HG02571 (cell line): ENCODE measurements at regions not wholly inside any gene's neighbourhood (a gene's known extent, or its start where the extent isn't known, plus 50 kb on each side); places are given as distances from the start of the nearest gene placed in this dataset.

Experiments used
- ATAC-seq: cut with Tn5 transposase; IDR thresholded peaks from one replicate; pipeline ENCODE4 v1.9.1; 2021; ENCODE audit warnings: mild to moderate bottlenecking, moderate library complexity; ENCODE audit not compliant: unreplicated experiment

DNA sequence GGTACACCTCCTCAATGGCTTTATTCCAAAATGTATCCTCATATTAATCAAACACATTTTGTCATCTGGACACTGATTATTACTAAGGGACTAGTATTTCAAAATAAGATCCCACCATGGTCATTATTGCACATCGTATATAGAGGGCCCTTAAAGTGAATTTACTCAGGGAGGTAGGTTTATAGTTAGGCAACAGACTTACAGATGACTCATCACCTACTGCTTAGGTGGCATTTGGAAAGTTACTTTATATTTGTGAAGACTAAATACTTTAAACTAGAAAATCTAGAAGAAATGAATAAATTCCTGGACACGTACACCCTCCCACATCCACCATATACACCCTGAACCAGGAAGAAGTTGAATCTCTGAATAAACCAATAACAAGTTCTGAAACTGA lies 353.0 kb downstream of the KCTD12 start:
- ATAC-seq = no peak

DNA sequence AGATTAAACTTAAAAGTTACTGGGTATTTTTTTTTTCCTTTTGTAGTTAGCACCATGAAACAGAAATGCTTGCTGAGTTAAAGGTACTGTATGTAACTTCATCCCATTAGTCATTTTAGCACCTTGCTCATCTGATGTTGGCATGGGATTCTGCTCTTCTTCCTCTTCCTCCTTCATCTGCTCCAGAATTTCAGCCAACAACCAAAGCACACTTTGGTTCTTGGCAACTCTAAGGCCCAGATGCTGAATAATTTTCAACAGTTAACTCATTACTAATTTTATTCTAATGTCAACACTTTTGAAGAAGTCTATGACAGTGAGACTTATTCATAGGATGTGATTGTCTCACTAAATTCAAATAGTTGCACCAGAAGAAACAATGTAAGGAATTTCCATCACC lies 359.2 kb downstream of the KCTD12 start:
- no peak for ATAC-seq

DNA sequence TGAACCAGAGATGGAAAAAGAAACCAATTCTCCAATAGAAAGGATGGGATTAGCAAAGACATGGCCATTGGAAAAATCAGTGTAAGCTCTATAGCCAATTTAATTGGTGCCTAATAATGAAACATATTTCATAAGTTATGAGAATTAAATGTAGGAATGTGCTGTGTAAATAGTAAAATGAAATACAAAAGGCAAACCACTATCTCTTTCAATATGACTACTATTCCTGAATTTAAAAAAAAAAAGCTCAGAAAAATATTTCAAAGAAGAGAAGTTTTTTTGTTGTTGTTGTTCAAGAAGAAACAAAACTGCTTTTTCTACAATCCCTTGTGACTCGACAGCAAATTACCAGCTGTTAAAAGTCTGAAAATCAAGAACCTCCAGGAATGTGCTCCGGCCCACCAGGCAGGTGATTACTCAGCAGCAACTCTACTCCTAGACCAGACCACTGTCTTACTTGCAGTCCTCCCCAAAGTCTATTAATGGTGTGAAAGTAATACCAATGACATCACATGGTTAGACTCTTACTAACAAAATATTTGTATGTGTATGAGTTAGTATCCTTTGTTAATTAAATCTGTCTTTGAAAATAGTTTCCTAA lies 362.4 kb downstream of the KCTD12 start:
- ATAC-seq = peak; percentile 48

DNA sequence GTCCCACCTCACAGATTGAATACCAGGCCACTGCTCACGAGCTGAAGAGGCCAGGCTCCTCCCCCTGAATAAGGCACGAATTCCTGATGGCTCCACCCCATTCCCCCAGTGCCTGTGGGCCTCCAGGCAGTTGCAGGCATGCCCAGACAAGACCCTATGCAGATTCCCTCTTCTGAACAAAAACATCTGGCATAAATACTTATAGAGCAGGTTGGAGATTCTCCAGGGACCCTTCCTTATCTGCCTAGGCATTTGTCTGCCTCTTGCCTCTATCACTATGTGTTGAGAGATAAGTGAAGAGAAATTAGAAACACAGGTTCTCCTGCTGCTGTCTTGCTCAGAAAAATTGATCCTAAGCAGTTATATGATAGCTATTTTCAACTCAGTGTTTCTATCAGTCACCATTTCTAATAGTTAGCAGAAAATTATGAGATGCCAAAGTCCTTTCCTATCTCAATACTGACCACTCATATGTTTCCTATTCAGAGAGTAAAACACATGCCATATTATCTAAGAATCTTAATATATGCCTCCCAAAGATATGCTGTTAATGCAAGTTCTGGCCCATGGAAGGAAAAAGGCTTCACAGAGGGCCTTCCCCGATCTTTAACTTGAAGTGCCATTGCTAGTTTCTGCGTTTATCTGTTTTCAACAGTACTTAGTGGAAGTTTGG lies 364.0 kb downstream of the KCTD12 start:
- ATAC-seq = no peak

DNA sequence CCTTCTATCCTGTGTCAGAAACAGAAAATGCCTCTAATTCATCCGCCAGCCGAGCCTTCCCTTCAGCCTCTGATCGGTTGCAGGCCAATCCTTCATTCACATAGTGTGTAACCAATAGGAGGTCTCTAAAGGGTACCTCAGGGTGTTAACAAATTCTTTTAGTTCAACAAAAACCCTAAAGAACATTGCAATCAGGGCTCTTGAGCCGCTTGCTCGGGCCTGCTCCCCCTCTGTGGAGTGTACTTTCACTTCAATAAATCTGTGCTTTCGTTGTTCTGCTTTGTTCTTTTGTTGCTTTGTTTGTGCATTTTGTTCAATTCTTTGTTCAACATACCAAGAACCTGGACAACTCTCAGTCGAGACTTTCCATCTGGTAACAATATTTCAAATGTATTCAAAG lies 366.5 kb downstream of the KCTD12 start:
- ATAC-seq = no peak

DNA sequence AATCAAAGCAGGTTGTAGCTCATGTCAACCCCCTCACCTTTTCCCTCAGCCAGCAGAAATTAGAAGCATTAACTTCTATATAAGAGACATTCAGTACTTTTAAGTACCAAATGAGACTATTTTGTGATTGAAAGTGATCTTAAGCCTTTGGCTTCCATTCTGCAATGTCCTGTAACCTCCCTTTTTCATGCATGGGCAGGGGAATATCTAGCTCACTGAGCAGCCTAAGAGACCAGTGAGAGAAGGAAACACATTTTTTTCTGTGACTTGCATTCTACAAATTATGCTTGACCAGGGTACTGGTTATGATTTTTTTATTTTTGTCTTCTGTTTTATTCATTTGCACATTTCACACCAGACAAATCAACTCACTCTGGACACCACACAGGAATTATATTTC lies 369.6 kb downstream of the KCTD12 start:
- ATAC-seq = no peak

DNA sequence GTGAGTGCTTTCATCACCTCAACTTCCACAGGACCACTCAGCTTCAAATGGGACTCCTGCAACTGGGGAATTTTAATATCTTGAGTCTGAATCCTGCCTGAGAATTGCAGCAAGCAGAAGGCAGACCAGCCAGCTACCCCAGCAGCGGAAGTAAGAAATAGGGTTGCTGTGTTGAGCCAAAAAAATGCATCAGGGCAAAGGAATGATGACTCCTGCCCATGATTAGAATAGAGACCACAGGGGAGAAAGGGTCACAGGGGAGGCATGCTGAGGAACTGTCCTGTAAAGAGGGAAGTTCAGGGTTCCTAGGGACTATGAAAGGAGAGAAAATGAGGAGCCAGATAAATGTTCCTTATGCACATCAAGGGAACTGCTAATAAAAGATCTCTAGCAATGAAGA lies 370.2 kb downstream of the KCTD12 start:
- no peak for ATAC-seq

DNA sequence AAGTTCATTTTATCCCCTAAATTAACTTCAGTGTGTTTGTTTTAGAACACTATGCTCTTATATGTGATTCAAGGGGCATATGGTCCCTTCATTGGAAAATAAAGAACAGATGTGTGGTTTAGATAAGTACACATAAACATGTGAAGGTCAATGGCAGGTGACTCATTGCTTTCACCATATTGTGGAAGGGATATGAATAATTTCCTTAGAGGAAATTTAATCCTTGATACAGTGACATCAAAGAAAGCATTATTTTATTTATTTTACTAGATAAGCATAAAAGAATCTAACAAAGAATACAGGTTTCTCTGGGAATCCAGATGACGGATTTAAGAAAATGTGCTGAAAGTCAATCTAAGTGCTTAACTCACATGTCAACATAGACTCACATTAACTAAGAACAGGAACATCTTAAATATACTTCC lies 373.5 kb downstream of the KCTD12 start:
- no peak for ATAC-seq

DNA sequence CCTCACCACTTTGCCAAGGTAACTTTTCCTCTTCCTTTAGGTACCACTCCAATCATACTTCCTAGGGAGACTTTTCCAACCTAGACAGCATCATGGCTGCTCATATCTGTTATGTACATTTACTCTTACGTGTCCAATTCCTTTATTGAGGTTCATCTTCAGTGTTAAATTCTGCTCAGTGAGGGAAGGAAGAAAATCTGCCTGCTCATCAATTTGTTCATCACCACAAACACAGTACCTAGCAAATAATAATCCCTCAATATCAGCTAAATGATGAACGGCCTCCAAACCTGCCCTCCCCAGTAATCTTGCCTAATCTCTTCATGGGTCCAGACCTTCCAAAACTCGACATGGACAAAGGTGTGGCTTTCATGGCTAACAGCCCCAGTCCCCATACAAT lies 380.8 kb downstream of the KCTD12 start:
- no peak for ATAC-seq

DNA sequence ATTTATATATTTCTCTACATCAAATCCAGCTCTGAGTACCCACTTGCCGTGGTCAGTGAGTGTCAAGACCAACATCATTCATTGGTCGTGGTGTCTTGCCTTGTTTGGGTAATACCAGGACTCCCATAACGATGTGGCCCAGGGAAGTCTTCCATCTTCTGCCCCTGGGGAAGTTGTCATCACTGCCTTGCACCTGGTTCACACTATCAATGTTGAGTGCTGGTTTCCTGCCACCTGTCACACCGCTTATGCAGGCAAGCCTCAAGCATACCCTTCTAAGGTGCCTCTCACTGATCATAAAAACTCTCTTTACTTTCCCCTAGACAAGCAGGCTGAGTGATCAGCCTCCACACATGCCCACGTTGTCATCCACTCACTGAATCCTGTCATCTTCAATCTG lies 382.4 kb downstream of the KCTD12 start:
- no peak for ATAC-seq

DNA sequence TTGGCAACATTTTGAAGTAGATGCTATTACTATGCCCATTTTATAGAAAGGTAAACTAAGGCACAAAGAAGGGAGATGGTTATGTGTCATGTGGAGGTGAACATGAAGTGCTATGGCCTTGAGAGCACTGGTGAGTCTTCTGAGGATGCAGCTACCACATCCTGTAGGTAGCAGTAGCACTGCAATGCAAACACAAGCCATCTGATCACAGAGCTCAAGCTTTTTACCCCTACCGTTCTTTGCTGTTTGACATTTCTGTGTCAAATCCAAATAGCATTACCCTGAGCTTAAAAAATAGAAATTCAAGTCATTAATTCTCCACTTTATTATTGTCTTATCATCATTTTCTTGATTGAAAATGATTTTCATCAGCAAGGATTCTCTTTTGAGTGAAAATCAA lies 382.9 kb downstream of the KCTD12 start:
- ATAC-seq = no peak

DNA sequence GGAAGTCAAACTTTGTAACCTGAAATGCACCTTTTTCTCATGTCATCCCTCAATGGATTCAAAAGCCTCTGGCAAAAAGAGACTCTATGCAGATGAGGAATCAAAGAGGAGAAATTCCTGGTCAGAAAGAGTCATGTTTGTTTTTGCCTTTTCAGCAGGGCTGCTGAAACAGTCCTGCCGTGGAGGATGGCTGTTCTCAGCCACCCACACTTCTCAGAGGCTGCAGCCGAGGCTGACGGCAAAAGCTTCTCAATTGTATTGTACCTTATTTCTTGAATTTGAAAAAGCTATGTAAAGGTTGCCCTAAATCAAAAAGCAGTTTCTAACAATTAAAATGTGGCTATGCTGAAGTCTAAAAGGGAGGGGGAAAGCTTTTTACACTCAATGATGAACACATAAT lies 385.3 kb downstream of the KCTD12 start:
- ATAC-seq = no peak

DNA sequence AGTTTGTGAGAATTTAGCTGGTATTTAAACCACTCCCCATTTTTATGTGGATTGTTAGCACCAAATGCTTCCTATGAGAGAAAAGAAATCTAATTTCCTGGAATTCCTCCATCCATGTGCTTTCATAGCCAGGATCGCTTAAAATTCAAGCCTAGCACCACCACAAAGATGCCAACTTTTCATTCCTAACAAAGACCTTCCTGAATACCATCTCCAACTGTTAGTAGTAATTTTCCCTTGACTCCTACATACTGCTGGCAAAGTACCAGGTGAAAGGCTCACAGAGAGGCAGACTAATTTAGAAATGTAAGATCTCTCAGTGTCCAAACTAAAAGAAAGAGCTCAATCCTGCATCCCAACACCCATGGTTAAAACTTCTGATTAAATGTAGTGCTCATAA lies 386.3 kb downstream of the KCTD12 start:
- no peak for ATAC-seq

DNA sequence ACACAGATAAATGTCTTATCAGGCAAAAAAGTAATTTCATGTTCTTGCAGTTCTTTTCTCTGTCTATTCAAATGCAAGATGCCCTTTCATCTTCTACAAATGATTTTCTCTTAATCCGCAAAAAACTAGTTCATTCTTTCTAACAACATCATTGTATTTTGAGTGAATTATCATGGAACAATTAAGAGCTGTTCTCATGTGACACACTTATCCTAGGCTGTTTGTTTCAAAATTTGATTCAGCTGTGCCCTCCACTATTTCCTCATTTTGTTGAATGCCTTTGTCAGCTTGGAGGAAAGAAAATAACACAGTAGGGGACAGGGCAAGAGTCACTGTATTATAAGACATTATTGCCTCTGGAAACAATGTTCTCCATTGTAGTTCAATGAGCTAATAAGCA lies 396.9 kb downstream of the KCTD12 start:
- no peak for ATAC-seq

DNA sequence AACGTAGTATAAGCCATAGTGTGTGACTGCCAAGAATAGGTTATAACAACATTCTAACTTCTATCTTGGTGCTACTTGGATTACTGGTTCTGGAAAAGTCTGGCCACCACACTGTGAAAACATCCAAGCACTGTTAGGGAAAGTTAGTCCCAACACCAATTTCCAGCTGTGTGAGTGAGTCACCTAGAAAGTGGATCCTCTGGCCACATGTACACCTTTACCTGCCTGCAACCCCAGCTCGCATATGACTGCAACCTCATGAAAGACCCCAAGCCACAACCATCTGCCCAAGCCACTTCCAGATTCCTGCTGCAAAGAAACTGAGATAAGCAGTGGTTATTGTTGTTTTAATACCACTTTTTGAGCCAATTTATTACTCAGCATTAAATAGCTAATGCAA lies 404.5 kb downstream of the KCTD12 start:
- no peak for ATAC-seq

DNA sequence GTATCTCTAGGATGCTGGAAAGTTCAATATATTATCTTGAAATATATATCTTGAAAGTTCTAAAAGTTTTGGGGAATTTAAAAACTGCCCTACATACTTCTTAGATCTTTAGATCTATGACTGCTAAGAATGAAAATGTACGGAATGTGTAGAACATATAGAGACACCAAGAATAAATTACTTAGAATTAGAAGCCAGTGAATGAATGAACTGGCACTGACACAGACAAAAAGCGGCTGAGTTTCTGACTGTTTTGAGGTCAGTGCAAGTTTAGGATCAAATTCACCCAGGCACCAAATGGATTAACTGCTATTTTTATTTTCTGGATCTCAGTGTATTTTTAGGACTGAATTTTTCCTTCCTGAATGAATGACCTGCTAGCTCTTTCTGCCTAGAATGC lies 411.2 kb downstream of the KCTD12 start:
- ATAC-seq = no peak

DNA sequence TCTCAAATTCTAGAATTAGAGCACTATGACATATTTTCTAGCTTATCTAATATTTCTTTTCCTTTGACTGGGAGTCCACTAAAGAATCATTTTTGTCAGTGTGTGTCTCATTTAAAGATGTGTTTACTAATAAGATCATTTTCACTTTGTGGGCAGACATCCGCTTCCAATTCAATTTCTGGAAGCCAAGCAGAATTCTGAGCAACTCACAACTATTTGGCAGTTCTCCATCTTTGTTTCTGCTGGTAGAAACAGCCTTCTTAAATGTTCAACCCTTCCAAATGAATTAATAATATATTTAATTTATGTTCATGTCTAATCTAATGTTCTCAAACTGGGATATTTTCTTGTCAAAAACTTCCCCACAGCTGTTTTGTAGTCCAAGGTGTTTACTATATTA lies 411.8 kb downstream of the KCTD12 start:
- ATAC-seq = no peak

DNA sequence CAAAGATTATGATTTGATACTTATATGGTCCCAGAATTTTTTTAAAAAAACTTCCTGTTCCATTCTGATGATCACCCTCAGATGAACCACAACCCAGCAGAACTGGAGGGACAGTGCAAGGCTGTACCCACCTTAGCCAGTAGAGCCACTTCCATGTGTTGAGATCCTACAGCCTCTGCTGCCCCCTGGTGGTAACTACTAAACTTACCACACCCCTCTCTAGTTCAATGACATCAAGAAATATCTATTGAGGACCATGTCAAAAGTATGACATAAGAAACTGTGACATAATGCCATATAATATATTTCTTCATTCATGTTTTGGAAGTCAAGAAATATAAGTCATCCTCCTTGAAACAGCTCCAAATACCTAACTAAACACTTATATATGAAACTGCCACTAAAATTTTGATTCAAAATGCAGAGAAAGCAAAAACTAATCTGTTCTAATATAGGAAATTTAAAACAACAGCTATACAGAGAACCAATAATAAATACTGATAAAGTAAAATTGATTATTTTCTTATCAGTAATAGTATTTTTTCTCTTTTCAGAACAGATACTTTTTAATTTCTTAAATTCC lies 412.6 kb downstream of the KCTD12 start:
- peak; percentile 93 for ATAC-seq

DNA sequence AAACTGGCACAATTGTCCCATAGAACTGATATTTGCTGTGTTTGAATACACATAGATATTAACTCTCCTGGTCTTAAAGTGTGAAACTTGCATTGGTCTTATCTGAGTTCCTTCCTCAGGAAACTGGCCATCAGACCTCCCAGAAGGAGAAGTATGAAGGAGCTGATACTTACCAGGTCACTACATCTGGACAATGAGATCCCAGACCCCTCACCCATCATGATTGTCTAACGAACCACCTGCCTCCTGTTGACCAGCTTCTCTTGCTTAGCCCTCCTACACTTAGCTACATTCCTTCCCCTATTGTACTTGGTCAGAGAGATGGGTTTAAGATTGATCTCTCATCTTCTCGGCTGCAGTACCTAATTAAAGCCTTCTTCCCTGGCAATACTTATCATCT lies 413.3 kb downstream of the KCTD12 start:
- ATAC-seq = no peak

DNA sequence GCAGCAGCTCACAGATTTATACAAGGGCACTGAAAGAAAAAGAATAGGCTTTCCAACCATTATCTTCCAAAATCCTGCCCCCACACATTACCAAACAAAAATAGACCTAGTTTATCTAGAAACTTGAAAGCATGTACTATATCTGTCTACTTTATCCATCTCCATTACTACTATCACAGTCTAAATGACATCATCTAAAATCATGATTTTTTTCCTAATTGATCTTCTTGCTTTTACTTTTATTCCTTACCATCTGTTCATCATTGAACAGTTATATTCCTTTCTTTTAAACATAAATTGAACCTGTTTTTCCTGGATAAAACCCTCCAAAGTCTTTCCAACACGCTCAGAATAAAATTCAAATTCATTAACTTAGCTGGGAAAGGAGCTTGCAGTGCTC lies 414.7 kb downstream of the KCTD12 start:
- no peak for ATAC-seq

DNA sequence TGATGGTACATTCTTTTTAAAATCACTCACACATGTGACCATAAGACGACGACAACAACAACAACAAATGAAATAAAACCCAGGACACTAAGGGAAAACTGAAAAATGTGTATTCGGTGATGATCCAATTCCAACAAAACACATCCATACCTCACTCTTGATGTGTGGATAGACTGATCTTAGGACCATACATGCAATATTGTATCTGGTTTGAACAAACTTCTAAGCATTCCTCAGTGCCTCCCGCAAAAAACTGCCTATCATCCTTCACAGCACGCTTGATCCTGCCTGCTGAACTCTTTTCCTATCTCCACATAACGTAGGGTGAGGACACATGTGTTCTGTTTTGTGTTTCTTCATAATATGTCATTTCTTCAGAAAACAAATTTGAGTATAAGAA lies 415.2 kb downstream of the KCTD12 start:
- no peak for ATAC-seq

DNA sequence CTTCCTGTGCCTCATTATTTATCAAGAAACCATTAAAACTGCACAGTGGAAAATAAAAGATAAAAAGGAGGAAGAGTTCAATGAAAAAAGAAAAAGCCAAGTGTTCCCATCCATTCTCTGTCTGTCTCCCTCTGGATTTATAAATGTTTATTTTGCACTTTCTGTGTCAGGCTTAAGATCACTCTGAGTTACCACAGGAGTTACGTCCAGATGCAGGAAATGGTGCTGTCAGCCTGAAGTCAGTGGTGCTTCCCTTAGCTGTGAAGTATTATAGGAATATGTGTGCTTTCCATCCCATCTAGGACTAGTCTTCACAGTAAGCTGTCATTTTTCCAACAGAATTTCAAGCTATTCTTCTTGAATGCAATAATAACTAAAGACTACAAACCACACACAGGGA lies 420.2 kb downstream of the KCTD12 start:
- no peak for ATAC-seq

DNA sequence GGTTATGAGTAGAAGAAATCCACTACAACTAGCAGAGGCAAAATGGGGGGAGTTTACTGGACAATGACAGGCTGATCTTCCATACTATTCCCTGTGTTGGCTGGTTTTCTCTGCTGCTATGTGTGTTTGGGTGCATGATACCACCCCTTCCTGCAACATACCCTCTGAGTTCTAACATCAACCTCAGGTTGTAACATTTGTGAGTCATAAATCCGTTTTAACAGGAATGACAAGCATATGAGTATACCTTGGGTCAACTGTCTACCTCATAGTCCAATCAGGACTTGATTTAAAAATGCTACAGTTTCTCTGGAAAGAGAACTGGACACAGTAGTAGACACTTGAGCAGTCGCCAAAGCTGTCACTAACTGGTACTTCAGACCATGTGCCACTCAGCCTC lies 422.9 kb downstream of the KCTD12 start:
- ATAC-seq = no peak
